Neural cell (in vitro differentiated cells): ENCODE measurements at regions not wholly inside any gene's neighbourhood (a gene's known extent, or its start where the extent isn't known, plus 50 kb on each side); places are given as distances from the start of the nearest gene placed in this dataset.

ENCODE experiments used
- H2AFZ ChIP-seq: fragments of 200-600, 300-800 bp; sonication (generic), shearing (Covaris generic); 2 replicates; pipeline ENCODE4 v1.6.0; 2014; ENCODE audit warnings: low read depth, mild to moderate bottlenecking, antibody characterized with exemption, low read length, moderate library complexity
- H3F3A ChIP-seq: fragments of 200-600 bp; shearing (Covaris generic); 2 replicates; pipeline ENCODE4 v1.6.1; 2016; ENCODE audit warnings: mild to moderate bottlenecking, moderate library complexity, mixed read lengths, antibody characterized with exemption, low read length; ENCODE audit not compliant: insufficient read depth, poor library complexity, severe bottlenecking
- H3K27ac ChIP-seq: fragments of 200-600, 300-800 bp; sonication (generic), shearing (Covaris generic); 2 replicates; pipeline ENCODE4 v1.5.1; 2014; ENCODE audit warnings: mild to moderate bottlenecking, low read length, moderate library complexity
- H3K27me3 ChIP-seq: fragments of 300-800, 200-600 bp; sonication (generic), shearing (Covaris generic); 2 replicates; pipeline ENCODE4 v1.6.0; 2014; ENCODE audit warnings: mild to moderate bottlenecking, low read depth, low read length, moderate library complexity; ENCODE audit not compliant: insufficient read depth
- H3K36me3 ChIP-seq: fragments of 300-800, 200-600 bp; sonication (generic), shearing (Covaris generic); 2 replicates; pipeline ENCODE4 v1.5.1; 2014; ENCODE audit warnings: mild to moderate bottlenecking, antibody characterized with exemption, low read length, moderate library complexity; ENCODE audit not compliant: insufficient read depth
- H3K4me2 ChIP-seq: fragments of 300-800, 200-600 bp; sonication (generic), shearing (Covaris generic); 2 replicates; pipeline ENCODE4 v1.6.0; 2014; ENCODE audit warnings: mild to moderate bottlenecking, low read length
- H3K4me3 ChIP-seq: fragments of 300-800, 200-600 bp; sonication (generic), shearing (Covaris generic); 2 replicates; pipeline ENCODE4 v1.5.1; 2014; ENCODE audit warnings: mild to moderate bottlenecking, low read length, moderate library complexity
- H3K79me2 ChIP-seq: fragments of 200-600 bp; shearing (Covaris generic); replicated peaks from 2 replicates; pipeline ENCODE4 v1.6.0; 2014; ENCODE audit warnings: mild to moderate bottlenecking, low read length, moderate library complexity; ENCODE audit not compliant: insufficient read depth
- H3K9ac ChIP-seq: fragments of 300-800, 200-600 bp; sonication (generic), shearing (Covaris generic); 2 replicates; pipeline ENCODE4 v1.6.1; 2016; ENCODE audit warnings: mild to moderate bottlenecking, low read length, mixed read lengths
- H3K9me2 ChIP-seq: fragments of 200-600 bp; shearing (Covaris generic); 2 replicates; pipeline ENCODE4 v1.6.1; 2016; ENCODE audit warnings: mild to moderate bottlenecking, low read length, mixed read lengths; ENCODE audit not compliant: insufficient read depth
- H3K9me3 ChIP-seq: fragments of 200-600, 300-800 bp; sonication (generic), shearing (Covaris generic); 2 replicates; pipeline ENCODE4 v1.6.1; 2016; ENCODE audit warnings: mild to moderate bottlenecking, mixed run types, low read length, moderate library complexity, mixed read lengths
- H4K20me1 ChIP-seq: fragments of 200-600 bp; shearing (Covaris generic); 2 replicates; pipeline ENCODE4 v1.6.1; 2016; ENCODE audit warnings: mild to moderate bottlenecking, mixed run types; ENCODE audit not compliant: insufficient read depth
- EP300 ChIP-seq: fragments of 450-650 bp; conservative IDR thresholded peaks from 2 replicates; pipeline ENCODE4 v1.6.1; 2014; ENCODE audit warnings: antibody characterized with exemption, mild to moderate bottlenecking, moderate library complexity; ENCODE audit not compliant: poor library complexity, severe bottlenecking
- EZH2 ChIP-seq: fragments of 200-600, 300-800 bp; shearing (Covaris generic), sonication (generic); IDR thresholded peaks from 2 replicates; pipeline ENCODE4 v1.6.1; 2014; ENCODE audit warnings: antibody characterized with exemption, low read length, borderline replicate concordance, mild to moderate bottlenecking; ENCODE audit not compliant: insufficient read depth, poor library complexity, severe bottlenecking
- MXI1 ChIP-seq: fragments of 450-650 bp; conservative IDR thresholded peaks from 2 replicates; pipeline ENCODE4 v1.6.1; 2014; ENCODE audit warnings: antibody characterized with exemption, mild to moderate bottlenecking; ENCODE audit not compliant: poor library complexity, severe bottlenecking
- POLR2AphosphoS5 ChIP-seq: IDR thresholded peaks from 2 replicates; pipeline ENCODE4 v1.6.1; 2012
- RAD21 ChIP-seq: fragments of 450-650 bp; conservative IDR thresholded peaks from 2 replicates; pipeline ENCODE4 v1.6.1; 2014; ENCODE audit warnings: antibody characterized with exemption, mild to moderate bottlenecking, moderate library complexity
- REST ChIP-seq: IDR thresholded peaks from 2 replicates; pipeline ENCODE4 v1.6.1; 2012; ENCODE audit warnings: borderline replicate concordance
- SMC3 ChIP-seq: fragments of 450-650 bp; conservative IDR thresholded peaks from 2 replicates; pipeline ENCODE4 v1.6.1; 2014; ENCODE audit warnings: antibody characterized with exemption, mild to moderate bottlenecking, moderate library complexity; ENCODE audit not compliant: poor library complexity
- TAF1 ChIP-seq: IDR thresholded peaks from 2 replicates; pipeline ENCODE4 v1.6.1; 2012; ENCODE audit warnings: low read depth
- TF ChIP-seq, protein P1 (sequence below): fragments of 450-650 bp; IDR thresholded peaks from 2 replicates; pipeline ENCODE4 v1.5.1; 2014; ENCODE audit warnings: antibody characterized with exemption, mild to moderate bottlenecking, moderate library complexity; ENCODE audit not compliant: poor library complexity, severe bottlenecking

- Histone ChIP-seq H3K79me2 (no peaks in the 10 kb centered on the region), H3F3A (no peaks in the 10 kb centered on the region), H3K9me3 (no peaks in the 10 kb centered on the region), H4K20me1 (no peaks in the 10 kb centered on the region), H3K9ac (no peak overlapping the region), H3K4me2 (no peak overlapping the region), H3K36me3 (no peaks in the 10 kb centered on the region), H3K27me3 (no peaks in the 10 kb centered on the region), H3K4me3 (no peak overlapping the region), H3K27ac (no peak overlapping the region), H3K9me2 (no peaks in the 10 kb centered on the region), H2AFZ (no peak overlapping the region)
- TF ChIP-seq RAD21: no peak
- TF ChIP-seq SMC3: no peak
- TF ChIP-seq REST: no peak
- TF ChIP-seq POLR2AphosphoS5: no peak
- no peak for TF ChIP-seq EZH2
- TF ChIP-seq, protein P1, sequence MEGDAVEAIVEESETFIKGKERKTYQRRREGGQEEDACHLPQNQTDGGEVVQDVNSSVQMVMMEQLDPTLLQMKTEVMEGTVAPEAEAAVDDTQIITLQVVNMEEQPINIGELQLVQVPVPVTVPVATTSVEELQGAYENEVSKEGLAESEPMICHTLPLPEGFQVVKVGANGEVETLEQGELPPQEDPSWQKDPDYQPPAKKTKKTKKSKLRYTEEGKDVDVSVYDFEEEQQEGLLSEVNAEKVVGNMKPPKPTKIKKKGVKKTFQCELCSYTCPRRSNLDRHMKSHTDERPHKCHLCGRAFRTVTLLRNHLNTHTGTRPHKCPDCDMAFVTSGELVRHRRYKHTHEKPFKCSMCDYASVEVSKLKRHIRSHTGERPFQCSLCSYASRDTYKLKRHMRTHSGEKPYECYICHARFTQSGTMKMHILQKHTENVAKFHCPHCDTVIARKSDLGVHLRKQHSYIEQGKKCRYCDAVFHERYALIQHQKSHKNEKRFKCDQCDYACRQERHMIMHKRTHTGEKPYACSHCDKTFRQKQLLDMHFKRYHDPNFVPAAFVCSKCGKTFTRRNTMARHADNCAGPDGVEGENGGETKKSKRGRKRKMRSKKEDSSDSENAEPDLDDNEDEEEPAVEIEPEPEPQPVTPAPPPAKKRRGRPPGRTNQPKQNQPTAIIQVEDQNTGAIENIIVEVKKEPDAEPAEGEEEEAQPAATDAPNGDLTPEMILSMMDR: no peak
- no peak for TF ChIP-seq TAF1
Measured at GRCh38 chr13:68028701-68029100, 798.6 kb upstream of the PCDH9 start.

DNA sequence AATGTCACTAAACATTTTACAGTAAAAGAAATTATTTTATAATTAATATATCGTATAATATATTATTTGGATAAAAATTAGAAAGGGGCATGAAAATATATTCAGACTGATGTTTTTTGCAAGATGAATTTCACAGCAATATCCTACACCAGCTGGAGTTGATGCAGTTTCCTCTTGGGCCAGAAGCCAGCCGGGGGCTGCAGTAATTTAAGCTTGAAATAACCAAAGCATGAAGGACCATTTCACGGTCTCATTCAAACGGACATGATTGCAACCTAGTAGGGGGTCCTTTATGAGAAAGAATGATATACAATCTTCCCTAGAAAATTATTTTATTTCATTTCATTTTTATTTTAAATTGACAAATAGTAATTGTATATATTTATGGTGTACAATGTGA is 797.2 kb upstream of the PCDH9 start:
- no peaks in the 10 kb centered on the region for H3K9me2 ChIP-seq
- no peaks in the 10 kb centered on the region for H3K27me3 ChIP-seq
- H4K20me1 ChIP-seq: no peaks in the 10 kb centered on the region
- H3K27ac ChIP-seq: no peak overlapping the region
- H3F3A ChIP-seq: no peaks in the 10 kb centered on the region
- no peaks in the 10 kb centered on the region for H3K36me3 ChIP-seq
- H3K4me2 ChIP-seq: no peak overlapping the region
- no peak overlapping the region for H2AFZ ChIP-seq
- no peak for TF ChIP-seq EZH2
- TF ChIP-seq MXI1: no peak
- no peak for TF ChIP-seq RAD21
- no peak for TF ChIP-seq REST
- TF ChIP-seq SMC3: no peak
- TF ChIP-seq TAF1: no peak
- no peak for TF ChIP-seq EP300
- TF ChIP-seq, protein P1: no peak
- TF ChIP-seq POLR2AphosphoS5: no peak
- no peaks in the 10 kb centered on the region for H3K79me2 ChIP-seq
- no peaks in the 10 kb centered on the region for H3K9me3 ChIP-seq
- no peak overlapping the region for H3K9ac ChIP-seq
- no peak overlapping the region for H3K4me3 ChIP-seq
